ENCODE measurements at regions not wholly inside any gene's neighbourhood (a gene's known extent, or its start where the extent isn't known, plus 50 kb on each side); places are given as distances from the start of the nearest gene placed in this dataset.
"Not testable (repeated sequence)": the region's sequence is repeated elsewhere in the genome, so short reads cannot be mapped to it uniquely, and the experiment has no call there.

- no peak overlapping the region for H3K4me3 ChIP-seq
- no peak overlapping the region for H3K27ac ChIP-seq
Measured at GRCh38 chr6:77097940-77098339, 365.4 kb downstream of the HTR1B start.

- Histone ChIP-seq H3K4me3 (no peak overlapping the region), H3K27ac (no peak overlapping the region)
Measured at GRCh38 chr6:77095936-77096627, 367.2 kb downstream of the HTR1B start.

- Histone ChIP-seq H3K4me3 (no peak overlapping the region), H3K27ac (no peak overlapping the region)
Measured at GRCh38 chr6:77094821-77095220, 368.5 kb downstream of the HTR1B start.

- Histone ChIP-seq H3K4me3 (no peak overlapping the region), H3K27ac (no peak overlapping the region)
Measured at GRCh38 chr6:77092971-77093370, 370.3 kb downstream of the HTR1B start.

GRCh38 chr6:77089776-77090175, 373.5 kb downstream of the HTR1B start:
- no peak overlapping the region for H3K4me3 ChIP-seq
- no peak overlapping the region for H3K27ac ChIP-seq

GRCh38 chr6:77087794-77088318, 375.4 kb downstream of the HTR1B start:
- H3K27ac ChIP-seq, H3K4me3 ChIP-seq: not testable (repeated sequence)

- Histone ChIP-seq H3K4me3 (no peak overlapping the region), H3K27ac (no peak overlapping the region)
Measured at GRCh38 chr6:77074037-77074713, 389.1 kb downstream of the HTR1B start.

GRCh38 chr6:77073410-77073760, 389.9 kb downstream of the HTR1B start:
- Histone ChIP-seq H3K27ac (no peak overlapping the region), H3K4me3 (no peak overlapping the region)

- H3K27ac ChIP-seq = no peak overlapping the region
- H3K4me3 ChIP-seq = no peak overlapping the region
Measured at GRCh38 chr6:77072694-77073409, 390.4 kb downstream of the HTR1B start.

GRCh38 chr6:77063494-77063893, 399.8 kb downstream of the HTR1B start:
- no peak overlapping the region for H3K27ac ChIP-seq
- H3K4me3 ChIP-seq = no peak overlapping the region

GRCh38 chr6:77055711-77056110, 407.6 kb downstream of the HTR1B start:
- no peak overlapping the region for H3K27ac ChIP-seq
- no peak overlapping the region for H3K4me3 ChIP-seq

- H3K4me3 ChIP-seq = no peak overlapping the region
- no peak overlapping the region for H3K27ac ChIP-seq
Measured at GRCh38 chr6:77040568-77041195, 422.6 kb downstream of the HTR1B start.

GRCh38 chr6:77038807-77039206, 424.5 kb downstream of the HTR1B start:
- H3K4me3 ChIP-seq = no peak overlapping the region
- H3K27ac ChIP-seq = no peak overlapping the region

- no peak overlapping the region for H3K4me3 ChIP-seq
Measured at GRCh38 chr6:77037439-77037838, 425.9 kb downstream of the HTR1B start.

GRCh38 chr6:77036400-77036799, 426.9 kb downstream of the HTR1B start:
- H3K27ac ChIP-seq = no peak overlapping the region
- H3K4me3 ChIP-seq = no peak overlapping the region

More at GRCh38 chr6:77037439-77037838, 425.9 kb downstream of the HTR1B start:
- no peak overlapping the region for H3K27ac ChIP-seq

GRCh38 chr6:77034161-77034560, 429.1 kb downstream of the HTR1B start:
- Histone ChIP-seq H3K27ac (no peak overlapping the region), H3K4me3 (no peak overlapping the region)

- Histone ChIP-seq H3K27ac (no peak overlapping the region), H3K4me3 (no peak overlapping the region)
Measured at GRCh38 chr6:77030929-77031674, 432.2 kb downstream of the HTR1B start.

- no peak overlapping the region for H3K4me3 ChIP-seq
- H3K27ac ChIP-seq = no peak overlapping the region
Measured at GRCh38 chr6:77026341-77026740, 436.9 kb downstream of the HTR1B start.

GRCh38 chr6:77025736-77026223, 437.5 kb downstream of the HTR1B start:
- H3K27ac ChIP-seq = no peak overlapping the region
- H3K4me3 ChIP-seq = no peak overlapping the region

All from skin epidermis (tissue), 12 donors.